Gastrocnemius medialis (tissue), 4 donors: ENCODE measurements at regions not wholly inside any gene's neighbourhood (a gene's known extent, or its start where the extent isn't known, plus 50 kb on each side); places are given as distances from the start of the nearest gene placed in this dataset.

Experiments used
- POLR2A ChIP-seq, 2 donors: fragments of 450-650 bp; IDR thresholded peaks; one replicate each; pipeline ENCODE4 v1.6.1; 2017; ENCODE audit warnings: antibody characterized with exemption in 2 of 2, mild to moderate bottlenecking in 2 of 2, moderate library complexity in 2 of 2
- TF ChIP-seq, protein P1 (sequence below), 5 experiments: fragments of 450-650 bp in 3 of 5; fragments of 200-600 bp in 2 of 5; sonication (generic) in 2 of 5; IDR thresholded peaks in 4 of 5; conservative IDR thresholded peaks in 1 of 5; 1 replicate in 4 of 5; 2 replicates in 1 of 5; pipeline ENCODE4 v1.5.1; 2016 to 2019; ENCODE audit warnings: antibody characterized with exemption in 5 of 5, mild to moderate bottlenecking in 3 of 5, moderate library complexity in 3 of 5

DNA sequence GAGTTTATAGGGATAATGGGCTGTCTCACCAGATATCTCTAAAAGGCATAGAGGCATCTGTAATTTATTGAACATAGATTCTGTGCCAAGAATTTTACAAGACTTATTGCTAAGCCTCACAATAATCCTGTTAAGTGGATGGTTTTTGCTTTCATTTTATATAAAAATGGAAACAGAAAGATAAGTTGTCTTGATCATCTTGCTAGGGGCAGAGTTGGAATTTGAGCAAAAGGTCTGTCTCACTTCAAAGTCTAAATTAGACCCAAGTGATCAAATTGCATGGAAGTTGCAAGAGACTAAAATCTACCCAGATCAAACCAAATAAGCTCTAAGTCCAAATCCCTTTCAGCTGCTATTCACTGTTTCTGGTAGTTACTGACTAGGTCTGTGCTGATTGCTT lies 95.3 kb upstream of the SOX11 start:
- no peak for TF ChIP-seq POLR2A (IDR thresholded peaks at IDR 0.05)
- TF ChIP-seq, protein P1, sequence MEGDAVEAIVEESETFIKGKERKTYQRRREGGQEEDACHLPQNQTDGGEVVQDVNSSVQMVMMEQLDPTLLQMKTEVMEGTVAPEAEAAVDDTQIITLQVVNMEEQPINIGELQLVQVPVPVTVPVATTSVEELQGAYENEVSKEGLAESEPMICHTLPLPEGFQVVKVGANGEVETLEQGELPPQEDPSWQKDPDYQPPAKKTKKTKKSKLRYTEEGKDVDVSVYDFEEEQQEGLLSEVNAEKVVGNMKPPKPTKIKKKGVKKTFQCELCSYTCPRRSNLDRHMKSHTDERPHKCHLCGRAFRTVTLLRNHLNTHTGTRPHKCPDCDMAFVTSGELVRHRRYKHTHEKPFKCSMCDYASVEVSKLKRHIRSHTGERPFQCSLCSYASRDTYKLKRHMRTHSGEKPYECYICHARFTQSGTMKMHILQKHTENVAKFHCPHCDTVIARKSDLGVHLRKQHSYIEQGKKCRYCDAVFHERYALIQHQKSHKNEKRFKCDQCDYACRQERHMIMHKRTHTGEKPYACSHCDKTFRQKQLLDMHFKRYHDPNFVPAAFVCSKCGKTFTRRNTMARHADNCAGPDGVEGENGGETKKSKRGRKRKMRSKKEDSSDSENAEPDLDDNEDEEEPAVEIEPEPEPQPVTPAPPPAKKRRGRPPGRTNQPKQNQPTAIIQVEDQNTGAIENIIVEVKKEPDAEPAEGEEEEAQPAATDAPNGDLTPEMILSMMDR (IDR thresholded peaks at IDR 0.05 in 4 of 5, conservative IDR thresholded peaks at IDR 0.05 in 1 of 5) = no peak
